CD4-positive, alpha-beta T cell treated with Interleukin-4 for 1 hour (primary cell): ENCODE measurements at regions not wholly inside any gene's neighbourhood (a gene's known extent, or its start where the extent isn't known, plus 50 kb on each side); places are given as distances from the start of the nearest gene placed in this dataset.
"Not testable (repeated sequence)": the region's sequence is repeated elsewhere in the genome, so short reads cannot be mapped to it uniquely, and the experiment has no call there.

Source experiments
- DNase-seq, 2 donors: peaks; one replicate each; pipeline ENCODE4 v3.0.0-alpha.2; 2020 to 2022

GRCh38 chr10:124160176-124160575 lies 66.8 kb upstream of the CHST15 start:
- no peak for DNase-seq

GRCh38 chr10:124159153-124159552 lies 65.8 kb upstream of the CHST15 start:
- DNase-seq: no peak

GRCh38 chr10:124158592-124158991 lies 65.2 kb upstream of the CHST15 start:
- no peak for DNase-seq

DNA sequence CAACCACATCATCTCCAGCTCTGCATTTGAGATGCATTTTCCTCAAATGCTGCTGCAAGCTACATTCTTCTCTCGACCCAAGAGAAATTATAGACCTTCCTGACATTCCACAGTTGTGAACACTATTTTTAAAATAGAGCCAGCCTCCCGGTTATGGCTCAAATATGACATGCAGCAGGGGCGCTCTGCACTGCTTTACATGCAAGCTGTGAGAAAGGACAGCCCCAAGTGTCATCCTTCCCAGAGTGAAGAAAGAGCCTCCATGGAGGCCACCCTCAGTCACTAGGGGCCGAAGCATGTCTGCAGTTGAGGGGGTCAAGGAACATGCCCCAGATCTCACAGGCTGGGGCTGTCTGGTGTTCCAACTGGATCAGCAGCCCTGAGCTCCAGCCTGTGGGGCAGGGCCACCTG lies 63.9 kb upstream of the CHST15 start:
- DNase-seq: no peak

DNA sequence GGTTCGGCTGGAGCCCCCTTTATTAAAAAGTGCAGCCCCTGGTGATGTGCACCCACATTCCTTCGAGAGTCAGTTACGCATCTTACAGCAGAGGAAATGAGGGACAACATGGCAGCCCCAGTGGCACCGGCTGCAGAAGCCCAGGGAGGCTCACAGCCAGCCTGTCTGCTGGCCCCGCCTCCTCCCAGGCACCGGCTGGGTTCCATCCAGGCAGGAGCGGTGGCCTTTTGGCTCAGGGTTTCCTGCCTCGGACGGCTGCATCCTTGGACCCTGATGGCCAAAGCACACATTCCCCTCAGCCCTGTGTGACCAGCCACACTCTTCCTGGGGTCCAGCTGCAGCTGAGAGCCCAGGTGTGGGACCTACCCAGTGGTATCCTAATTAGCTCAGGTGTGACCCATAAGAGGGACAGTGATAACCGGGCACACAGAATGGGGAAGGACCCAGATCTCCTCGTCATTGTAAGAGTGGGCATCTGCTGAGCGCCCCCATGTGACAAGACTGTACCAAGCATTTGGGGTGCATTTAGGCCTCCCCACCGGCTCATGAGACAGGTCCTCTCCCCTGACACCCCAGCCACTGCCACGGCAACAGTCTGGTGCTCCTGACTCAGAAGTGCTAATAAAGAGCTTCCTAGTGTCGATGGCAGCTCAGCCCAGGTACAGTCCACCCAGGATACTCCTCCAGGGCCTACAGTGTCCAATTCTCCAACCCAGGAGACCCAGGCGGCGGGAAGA lies 63.3 kb upstream of the CHST15 start:
- DNase-seq: peak in 1 of 2 donors; percentile 16

DNA sequence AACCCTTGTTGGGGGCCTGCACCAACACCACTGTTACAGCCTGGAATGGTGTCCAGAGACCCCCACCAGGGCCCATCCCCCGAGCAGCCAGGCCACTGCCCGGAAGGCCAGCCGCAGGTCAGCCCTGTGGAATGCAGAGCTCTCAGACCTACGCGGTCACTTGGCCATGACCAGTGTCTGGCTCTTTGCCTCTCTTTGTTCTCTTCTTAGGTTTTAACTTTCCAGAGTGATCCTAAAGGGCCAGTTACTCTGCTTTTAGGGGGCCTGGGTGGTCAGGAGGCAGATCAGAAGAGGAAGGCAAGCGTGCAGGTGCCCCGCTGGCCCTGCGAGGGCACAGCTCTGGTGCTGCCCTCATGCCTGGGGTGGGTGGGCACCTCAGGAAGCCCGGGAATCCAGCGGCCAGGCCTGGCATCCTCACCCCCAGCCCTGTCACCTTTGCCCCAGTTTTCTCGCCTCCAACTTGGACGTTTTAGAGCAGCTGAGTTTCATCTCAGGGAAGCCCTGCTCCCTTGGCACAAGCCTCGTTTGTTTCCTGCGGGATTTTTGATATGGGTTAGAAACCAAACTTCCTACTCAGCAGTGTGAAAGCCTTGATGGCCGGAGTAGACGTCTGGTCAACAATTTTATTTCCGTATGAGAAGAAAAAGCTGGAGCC lies 62.5 kb upstream of the CHST15 start:
- DNase-seq: no peak

DNA sequence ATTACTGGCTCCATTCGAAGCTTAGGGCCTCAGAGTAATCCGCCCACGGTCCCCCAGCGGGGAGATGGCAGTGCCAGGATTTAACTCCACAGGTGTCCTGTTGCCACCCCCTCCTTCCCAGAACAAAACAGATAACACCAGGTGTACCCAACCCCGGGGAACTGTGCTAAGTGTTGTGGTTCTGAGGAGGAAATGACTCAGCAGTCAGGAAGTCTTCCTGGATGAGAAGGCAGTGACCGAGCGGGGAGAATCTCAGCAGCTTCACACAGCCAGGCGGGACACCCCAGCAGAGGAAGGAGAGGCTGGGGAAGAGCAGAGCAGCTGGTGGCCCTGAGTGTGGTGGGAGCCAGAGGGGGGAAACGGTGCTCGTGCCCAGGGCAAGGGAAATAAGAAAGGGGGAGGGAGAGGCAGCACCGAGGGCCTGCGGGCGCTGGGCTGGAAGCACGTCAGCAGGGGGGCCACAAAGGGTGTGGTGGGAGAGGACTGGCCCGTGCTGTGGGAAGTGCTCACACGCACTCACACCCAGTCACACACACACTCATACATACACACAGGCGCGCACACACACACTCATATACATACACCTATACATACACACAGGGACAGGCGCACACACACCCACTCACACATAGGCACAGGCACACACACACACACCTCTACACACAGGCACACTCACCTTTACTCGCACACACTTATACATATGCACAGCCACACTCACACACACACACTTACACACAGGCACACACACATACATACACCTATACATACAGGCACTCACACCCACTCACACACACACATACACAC lies 59.8 kb upstream of the CHST15 start:
- peak; percentile 38 to 58 for DNase-seq

- peak in 1 of 2 donors; percentile 17 for DNase-seq
These were observed 59.0 kb upstream of the CHST15 start for GRCh38 chr10:124152139-124153022.

DNA sequence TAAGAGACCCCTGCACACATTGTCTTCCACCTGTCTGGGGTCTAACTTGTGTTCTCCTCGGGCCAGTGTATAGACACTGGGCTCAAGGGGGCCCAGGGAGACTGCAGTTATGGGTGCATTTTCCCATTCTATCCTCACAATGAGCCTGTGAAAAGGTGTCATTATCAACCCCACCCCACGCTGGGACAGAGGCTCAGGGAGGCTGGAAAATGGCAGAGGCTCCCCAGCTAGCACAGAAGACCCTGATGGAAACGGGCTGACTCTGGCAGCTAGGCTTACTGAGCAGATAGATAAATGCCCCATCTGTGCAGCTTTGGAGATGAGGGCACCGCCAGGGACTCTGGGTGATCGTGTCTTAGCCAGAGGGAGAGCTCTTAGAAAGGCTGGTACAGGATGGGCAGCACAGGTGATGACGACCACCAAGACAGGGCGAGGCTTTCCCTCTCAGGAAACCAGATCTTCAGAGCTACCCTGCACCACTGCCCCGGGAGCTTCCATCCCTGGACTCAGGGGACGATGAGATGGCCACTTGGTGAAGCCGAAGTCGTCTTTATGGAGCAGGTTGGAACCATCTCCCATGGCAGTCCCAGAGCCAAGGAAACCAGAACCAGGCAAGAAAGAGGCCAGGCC lies 58.2 kb upstream of the CHST15 start:
- DNase-seq: no peak

DNA sequence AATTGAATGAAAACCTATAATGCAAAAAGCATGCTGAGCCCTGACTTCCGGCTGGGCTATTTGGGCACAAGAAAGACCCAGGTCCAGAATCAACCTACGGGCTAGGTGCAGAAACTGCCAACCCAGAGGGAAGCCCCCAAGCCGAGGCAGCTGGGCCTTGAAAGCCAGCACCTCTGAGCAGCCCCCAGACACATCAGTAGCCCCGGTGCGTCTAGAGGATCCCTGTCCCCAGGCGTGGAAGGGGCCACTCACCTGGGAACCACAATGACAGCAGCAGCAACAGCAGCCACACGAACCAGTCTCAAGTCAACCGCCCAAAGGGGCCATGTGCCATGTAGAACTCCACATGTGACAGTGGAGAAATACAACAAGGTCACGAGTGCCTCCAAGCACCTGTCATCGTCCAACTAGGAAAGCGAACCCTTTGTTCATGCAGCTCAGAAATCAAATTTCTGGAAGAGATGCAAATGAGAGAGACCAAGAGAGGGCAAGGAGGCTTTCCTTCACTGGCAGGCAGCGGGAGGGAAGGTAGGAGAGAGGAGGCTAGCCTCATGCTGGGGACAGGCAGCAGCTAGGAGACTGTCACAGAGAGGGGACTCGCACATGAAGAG lies 57.5 kb upstream of the CHST15 start:
- no peak for DNase-seq

GRCh38 chr10:124150189-124150806 lies 56.9 kb upstream of the CHST15 start:
- no peak for DNase-seq

DNA sequence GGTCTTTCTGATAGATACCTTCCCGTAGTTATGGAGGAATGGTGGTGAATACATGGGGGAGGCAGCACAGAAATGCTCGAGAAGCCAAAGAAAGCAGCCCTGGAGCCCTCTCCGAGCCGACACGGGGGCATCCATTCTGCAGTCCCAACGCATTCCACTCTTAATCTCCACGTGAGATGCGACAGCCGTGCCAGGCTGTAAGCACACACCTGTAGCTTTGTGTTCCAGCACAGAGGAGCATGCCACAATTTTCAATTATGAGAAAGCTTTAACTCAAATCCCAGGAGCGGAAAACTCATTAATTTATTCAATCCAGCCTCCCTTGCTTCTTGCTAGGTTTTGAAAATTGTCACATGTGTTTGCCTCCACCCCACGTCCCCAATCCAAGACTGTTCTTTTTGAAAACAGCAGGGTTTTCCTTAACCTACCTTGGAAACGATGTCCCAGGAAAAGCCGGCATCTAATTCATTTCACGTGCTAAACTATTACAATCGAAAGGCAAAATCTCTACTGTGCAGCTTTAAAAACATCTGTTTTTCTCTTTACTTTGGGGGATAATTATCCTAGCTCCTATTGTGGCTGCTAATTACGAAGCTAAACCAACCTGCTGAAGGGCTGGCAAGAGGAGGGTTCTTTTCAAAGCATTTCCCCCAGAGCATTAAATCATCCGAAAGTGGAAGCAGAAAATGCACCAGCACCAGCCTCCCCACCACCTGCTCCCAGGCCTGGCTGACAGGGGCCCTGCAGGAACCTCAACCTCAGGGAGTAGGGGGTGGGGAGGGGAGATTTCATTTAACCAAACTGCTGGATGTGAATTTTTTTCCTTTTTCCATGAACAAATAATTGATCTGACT lies 56.0 kb upstream of the CHST15 start:
- no peak for DNase-seq

GRCh38 chr10:124148509-124149188 lies 55.3 kb upstream of the CHST15 start:
- DNase-seq: not testable (repeated sequence)

DNA sequence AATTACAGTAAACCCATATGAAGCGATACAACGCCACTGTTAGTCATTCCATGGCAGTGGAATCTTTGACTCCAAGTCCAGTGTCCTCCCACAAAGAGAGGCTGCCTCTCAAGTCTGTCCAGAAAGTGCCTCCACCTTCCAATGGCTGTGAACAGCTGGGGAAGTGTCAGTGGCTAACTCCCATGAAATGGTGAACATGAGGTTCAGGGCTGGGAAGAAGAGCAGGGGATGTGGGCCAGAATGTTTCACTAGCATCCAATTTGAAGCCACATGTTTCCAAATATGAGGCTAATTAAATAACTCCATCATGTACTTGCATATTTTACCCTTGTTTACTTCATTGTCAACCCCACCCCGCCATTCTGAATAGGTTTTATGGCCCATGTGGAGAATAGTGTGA lies 53.1 kb upstream of the CHST15 start:
- no peak for DNase-seq

- DNase-seq: peak; percentile 9 to 63
These were observed 51.9 kb upstream of the CHST15 start for GRCh38 chr10:124145109-124145870.

DNA sequence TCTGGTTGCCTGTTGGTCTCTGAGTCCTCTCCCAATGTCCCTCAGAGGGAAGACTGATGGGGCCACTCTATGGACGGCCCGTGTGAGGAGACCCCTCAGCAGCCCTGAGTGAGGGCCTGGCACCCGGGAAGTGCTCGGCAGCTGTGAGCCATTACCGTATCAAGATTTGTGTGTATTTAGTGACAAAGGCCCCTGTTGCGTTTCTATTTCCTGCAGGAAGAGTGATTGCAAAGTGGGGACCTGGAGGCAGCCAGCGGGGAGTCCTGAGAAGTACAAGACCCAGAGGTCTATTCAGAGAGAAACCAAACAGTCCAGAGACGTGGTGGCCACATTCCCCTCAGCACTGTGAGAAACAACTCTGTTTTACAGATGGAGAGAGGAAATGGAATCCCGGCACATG lies 51.1 kb upstream of the CHST15 start:
- no peak for DNase-seq

DNA sequence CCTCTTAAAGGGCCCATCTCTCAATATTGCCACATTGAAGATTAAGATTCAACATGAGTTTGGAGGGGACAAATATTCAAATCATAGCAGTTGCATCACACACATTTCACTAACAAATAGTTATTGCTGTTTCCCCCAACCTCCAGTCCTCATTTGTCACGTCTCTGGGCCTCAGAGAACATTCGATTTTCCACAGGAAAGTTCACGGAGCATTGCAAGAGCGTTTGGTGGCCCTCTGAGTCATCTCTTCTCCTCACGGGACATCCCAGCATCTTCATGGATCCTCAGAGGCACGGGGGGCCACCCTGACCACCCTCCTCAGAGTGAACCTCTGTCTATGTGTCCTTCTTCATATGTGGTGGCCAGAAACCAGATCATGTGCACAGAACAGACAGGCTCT lies 50.3 kb upstream of the CHST15 start:
- no peak for DNase-seq
